ENCODE measurements at regions not wholly inside any gene's neighbourhood (a gene's known extent, or its start where the extent isn't known, plus 50 kb on each side); places are given as distances from the start of the nearest gene placed in this dataset.

DNA sequence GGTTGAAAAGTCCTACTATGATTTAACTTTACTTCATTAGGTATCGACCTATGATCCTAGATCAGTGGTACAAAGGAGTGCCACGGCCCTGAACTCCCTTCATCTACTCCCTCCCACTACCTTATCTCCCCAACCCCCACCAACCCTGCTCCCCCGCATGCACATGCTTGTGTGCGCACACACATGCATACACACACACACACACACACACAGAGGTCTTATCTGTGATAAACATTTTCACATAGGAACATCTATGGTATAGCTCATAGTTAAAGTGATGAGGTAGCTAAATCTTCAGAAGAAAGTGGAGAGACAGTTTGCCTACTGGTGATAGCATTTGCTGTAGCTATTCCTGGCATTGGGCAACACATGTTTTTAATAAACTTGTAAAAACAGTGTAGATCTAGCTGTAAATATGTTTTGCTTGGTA, 471.3 kb downstream of the ZEB2 start:
- TF ChIP-seq, protein P1, sequence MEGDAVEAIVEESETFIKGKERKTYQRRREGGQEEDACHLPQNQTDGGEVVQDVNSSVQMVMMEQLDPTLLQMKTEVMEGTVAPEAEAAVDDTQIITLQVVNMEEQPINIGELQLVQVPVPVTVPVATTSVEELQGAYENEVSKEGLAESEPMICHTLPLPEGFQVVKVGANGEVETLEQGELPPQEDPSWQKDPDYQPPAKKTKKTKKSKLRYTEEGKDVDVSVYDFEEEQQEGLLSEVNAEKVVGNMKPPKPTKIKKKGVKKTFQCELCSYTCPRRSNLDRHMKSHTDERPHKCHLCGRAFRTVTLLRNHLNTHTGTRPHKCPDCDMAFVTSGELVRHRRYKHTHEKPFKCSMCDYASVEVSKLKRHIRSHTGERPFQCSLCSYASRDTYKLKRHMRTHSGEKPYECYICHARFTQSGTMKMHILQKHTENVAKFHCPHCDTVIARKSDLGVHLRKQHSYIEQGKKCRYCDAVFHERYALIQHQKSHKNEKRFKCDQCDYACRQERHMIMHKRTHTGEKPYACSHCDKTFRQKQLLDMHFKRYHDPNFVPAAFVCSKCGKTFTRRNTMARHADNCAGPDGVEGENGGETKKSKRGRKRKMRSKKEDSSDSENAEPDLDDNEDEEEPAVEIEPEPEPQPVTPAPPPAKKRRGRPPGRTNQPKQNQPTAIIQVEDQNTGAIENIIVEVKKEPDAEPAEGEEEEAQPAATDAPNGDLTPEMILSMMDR (IDR thresholded peaks at IDR 0.05; ENCODE audit: low read depth, low read length), result no peak
- no peak for TF ChIP-seq POLR2A (IDR thresholded peaks at IDR 0.05; ENCODE audit: extremely low read depth, insufficient read length)
- TF ChIP-seq MAX (IDR thresholded peaks at IDR 0.05; ENCODE audit: low read depth, low read length), result no peak
- TF ChIP-seq MYC (IDR thresholded peaks at IDR 0.05; ENCODE audit: low read depth, low read length), result no peak
